Body of pancreas (tissue), 4 donors: ENCODE measurements at regions not wholly inside any gene's neighbourhood (a gene's known extent, or its start where the extent isn't known, plus 50 kb on each side); places are given as distances from the start of the nearest gene placed in this dataset.

Experiments
- CTCF ChIP-seq, 7 experiments: fragments of 450-650 bp in 4 of 7; fragments of 200-600 bp in 3 of 7; sonication (generic) in 3 of 7; IDR thresholded peaks; one replicate each; pipeline ENCODE4 v1.5.1; 2016 to 2019; ENCODE audit warnings: antibody characterized with exemption in 7 of 7
- POLR2A ChIP-seq, 3 donors: fragments of 450-650 bp; IDR thresholded peaks; one replicate each; pipeline ENCODE4 v1.6.1; 2016; ENCODE audit warnings: antibody characterized with exemption in 3 of 3, mild to moderate bottlenecking in 2 of 3

GRCh38 chr18:78757014-78757413 is 222.6 kb upstream of the SALL3 start:
- TF ChIP-seq CTCF (IDR thresholded peaks at IDR 0.05) (no peak), POLR2A (IDR thresholded peaks at IDR 0.05) (no peak)
